HepG2 (cell line): ENCODE measurements at regions not wholly inside any gene's neighbourhood (a gene's known extent, or its start where the extent isn't known, plus 50 kb on each side); places are given as distances from the start of the nearest gene placed in this dataset.
"Not testable (repeated sequence)": the region's sequence is repeated elsewhere in the genome, so short reads cannot be mapped to it uniquely, and the experiment has no call there.

ENCODE experiments used
- ATAC-seq: fragments of 200-7000 bp; cut with Tn5 transposase; 3 replicates; pipeline ENCODE4 v1.9.1; 2020; ENCODE audit warnings: mild to moderate bottlenecking, moderate library complexity
- BruUV-seq: library from RNA; stranded (reverse); fragments of 400-500 nt; replicated peaks from 2 replicates; lab custom pipeline; 2021; lab: Mats Ljungman, UMichigan
- CTCF ChIA-PET: fragments of 300-600 bp; formaldehyde crosslinking; extraction: SDS; loops from one replicate; lab custom pipeline; 2021; ENCODE audit warnings: low total read pairs, inconsistent platforms, low intra/inter-chr PET ratio; lab: Yijun Ruan, JAX
- POLR2A ChIA-PET: fragments of 350-600 bp; sonication (Branson Sonifier 250); formaldehyde crosslinking; loops from one replicate; lab custom pipeline; 2020; ENCODE audit warnings: antibody characterized with exemption, inconsistent platforms; lab: Yijun Ruan, JAX
- DNase-seq: peaks from one replicate; pipeline ENCODE4 v3.0.0-alpha.2; 2015; ENCODE audit warnings: low spot score
- FAIRE-seq: peaks from 3 replicates; lab custom pipeline; 2011; peaks lifted over from hg19 to GRCh38; lab: Jason Lieb, UNC
- H2AFZ ChIP-seq: one replicate; pipeline ENCODE4 v1.6.1; 2011; ENCODE audit warnings: low read length, inconsistent platforms
- H3K27ac ChIP-seq: fragments of 300-600 bp; 3 replicates; pipeline ENCODE4 v1.8.0; 2011; ENCODE audit warnings: mixed run types, mild to moderate bottlenecking, mixed read lengths, low read length, inconsistent platforms; ENCODE audit not compliant: insufficient read depth; ENCODE audit errors: extremely low read length
- H3K27me3 ChIP-seq, 2 experiments: fragments of 200-600 bp in 1 of 2; 2 replicates in 1 of 2; 3 replicates in 1 of 2; pipeline versions ENCODE4 v1.6.0 to v1.8.0; 2011; ENCODE audit warnings: low read length in 2 of 2, mild to moderate bottlenecking in 2 of 2, moderate library complexity in 2 of 2, inconsistent platforms in 1 of 2; ENCODE audit not compliant: insufficient read depth in 2 of 2, control insufficient read depth in 1 of 2
- H3K36me3 ChIP-seq, 2 experiments: fragments of 200-600 bp in 1 of 2; replicated peaks in 1 of 2; 2 replicates in 1 of 2; 3 replicates in 1 of 2; pipeline versions ENCODE4 v1.5.1 to v1.8.0; 2011; ENCODE audit warnings: low read length in 2 of 2, inconsistent platforms in 1 of 2; ENCODE audit not compliant: insufficient read depth in 2 of 2, control insufficient read depth in 1 of 2
- H3K4me1 ChIP-seq: 2 replicates; pipeline ENCODE4 v1.5.1; 2012; ENCODE audit warnings: low read length, inconsistent platforms; ENCODE audit not compliant: insufficient read depth
- H3K4me2 ChIP-seq: 2 replicates; pipeline ENCODE4 v1.6.0; 2011; ENCODE audit warnings: low read depth, low read length, inconsistent platforms
- H3K4me3 ChIP-seq, 3 experiments: fragments of 200-600 bp in 1 of 3; sonication (generic), shearing (Covaris generic) in 1 of 3; replicated peaks in 1 of 3; 2 replicates each; pipeline ENCODE4 v1.5.1; 2011 to 2016; ENCODE audit warnings: low read length in 3 of 3, inconsistent platforms in 2 of 3, low read depth in 2 of 3, mild to moderate bottlenecking in 2 of 3, control low read depth in 1 of 3, mixed read lengths in 1 of 3; ENCODE audit not compliant: insufficient read depth in 1 of 3
- H3K79me2 ChIP-seq: one replicate; pipeline ENCODE4 v1.6.1; 2011; ENCODE audit warnings: low read length, inconsistent platforms; ENCODE audit not compliant: insufficient read depth
- H3K9ac ChIP-seq: 2 replicates; pipeline ENCODE4 v1.6.0; 2011; ENCODE audit warnings: mild to moderate bottlenecking, low read depth, low read length, inconsistent platforms; ENCODE audit not compliant: insufficient read depth
- H3K9me3 ChIP-seq: 2 replicates; pipeline ENCODE4 v1.5.1; 2012; ENCODE audit warnings: mild to moderate bottlenecking, low read length
- H4K20me1 ChIP-seq: 2 replicates; pipeline ENCODE4 v1.6.0; 2011; ENCODE audit warnings: inconsistent platforms, mild to moderate bottlenecking, low read length, moderate library complexity; ENCODE audit not compliant: insufficient read depth
- PPARG ChIP-seq: conservative IDR thresholded peaks from 2 replicates; pipeline ENCODE4 v1.6.1; 2016; ENCODE audit warnings: missing biosample characterization, missing genetic modification reagents
- ZFP36L2 ChIP-seq: sonication (generic); formaldehyde crosslinking; IDR thresholded peaks from 2 replicates; pipeline ENCODE4 v1.4.0; 2020; ENCODE audit warnings: missing genetic modification reagents
- WGBS: methylation state at CpG from one replicate; pipeline ENCODE4 v1.1.6; 2017; ENCODE audit warnings: low lambda C conversion rate; 5-methylcytosine and 5-hydroxymethylcytosine counted together
- in situ Hi-C: cut with HindIII; loops from 2 replicates; pipeline ENCODE4 v1.10.0; 2017; ENCODE audit warnings: low pct_unique_long_range_greater_than_20kb; ENCODE audit not compliant: extremely low pct_ligation_motif_present
- intact Hi-C: fragments of 100-400 bp; cut with micrococcal nuclease; formaldehyde crosslinking; loops from one replicate; pipeline ENCODE4 v1.10.0; 2022; ENCODE audit not compliant: unreplicated experiment
- TF ChIP-seq, protein P1 (sequence below): IDR thresholded peaks from 2 replicates; pipeline ENCODE4 v1.4.0; 2020; ENCODE audit warnings: mild to moderate bottlenecking, missing genetic modification reagents
- TF ChIP-seq, protein P2 (sequence below): sonication (generic); formaldehyde crosslinking; IDR thresholded peaks from 2 replicates; pipeline ENCODE4 v1.5.0; 2020; ENCODE audit warnings: mild to moderate bottlenecking, missing genetic modification reagents
- TF ChIP-seq, protein P3 (sequence below): sonication (generic); formaldehyde crosslinking; IDR thresholded peaks from 2 replicates; pipeline ENCODE4 v1.4.0; 2020; ENCODE audit warnings: missing genetic modification reagents, borderline replicate concordance

DNA sequence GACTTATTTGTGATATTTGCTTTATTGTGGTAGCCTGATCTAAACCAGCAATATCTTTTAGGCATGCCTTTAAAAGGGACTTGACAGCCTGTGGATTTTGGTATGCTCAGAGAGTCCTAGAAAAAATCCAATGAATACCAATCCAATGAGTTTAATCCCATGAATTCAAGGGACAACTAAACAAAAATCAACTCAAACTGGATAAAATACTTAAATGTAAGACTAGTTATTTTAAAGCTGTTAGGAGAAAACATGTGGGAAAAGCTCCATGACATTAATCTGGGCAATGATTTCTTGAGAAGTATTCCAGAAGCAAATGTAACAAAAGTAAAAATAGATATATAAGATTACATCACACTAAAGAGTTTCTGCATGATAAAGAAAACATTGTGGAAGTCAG is 711.5 kb upstream of the PITX2 start (continued):
- no peak for TF ChIP-seq ZFP36L2 (CRISPR knock-in tag)
- TF ChIP-seq PPARG, result no peak
- TF ChIP-seq, all 625 proteins: peak for 0

DNA sequence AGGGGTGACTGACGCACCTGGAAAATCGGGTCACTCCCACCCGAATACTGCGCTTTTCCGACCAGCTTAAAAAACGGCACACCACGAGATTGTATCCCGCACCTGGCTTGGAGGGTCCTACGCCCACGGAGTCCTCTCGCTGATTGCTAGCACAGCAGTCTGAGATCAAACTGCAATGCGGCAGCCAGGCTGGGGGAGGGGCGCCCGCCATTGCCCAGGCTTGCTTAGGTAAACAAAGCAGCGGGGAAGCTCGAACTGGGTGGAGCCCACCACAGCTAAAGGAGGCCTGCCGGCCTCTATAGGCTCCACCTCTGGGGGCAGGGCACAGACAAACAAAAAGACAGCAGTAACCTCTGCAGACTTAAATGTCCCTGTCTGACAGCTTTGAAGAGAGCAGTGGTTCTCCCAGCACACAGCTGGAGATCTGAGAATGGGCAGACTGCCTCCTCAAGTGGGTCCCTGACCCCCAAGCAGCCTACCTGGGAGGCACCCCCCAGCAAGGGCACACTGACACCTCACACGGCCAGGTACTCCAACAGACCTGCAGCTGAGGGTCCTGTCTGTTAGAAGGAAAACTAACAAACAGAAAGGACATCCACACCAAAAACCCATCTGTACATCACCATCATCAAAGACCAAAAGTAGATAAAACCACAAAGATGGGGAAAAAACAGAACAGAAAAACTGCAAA is 714.5 kb upstream of the PITX2 start:
- WGBS, result 29% methylated on average over 15 of the region's 18 CpGs
- DNase-seq, result peak; percentile 5
- H3K4me2 ChIP-seq, ATAC-seq, H3K4me3 ChIP-seq, FAIRE-seq, H3K27me3 ChIP-seq, H2AFZ ChIP-seq, H3K9ac ChIP-seq, H3K79me2 ChIP-seq, H4K20me1 ChIP-seq, H3K27ac ChIP-seq, POLR2A ChIA-PET, H3K4me1 ChIP-seq, BruUV-seq, in situ Hi-C loops, H3K36me3 ChIP-seq, H3K9me3 ChIP-seq, CTCF ChIA-PET: not testable (repeated sequence)
- intact Hi-C loops, result loop anchor here (10.0 kb wide), 1 partner anchor 557 kb away; no protein-coding TSS in a partner anchor
- TF ChIP-seq, protein P1, sequence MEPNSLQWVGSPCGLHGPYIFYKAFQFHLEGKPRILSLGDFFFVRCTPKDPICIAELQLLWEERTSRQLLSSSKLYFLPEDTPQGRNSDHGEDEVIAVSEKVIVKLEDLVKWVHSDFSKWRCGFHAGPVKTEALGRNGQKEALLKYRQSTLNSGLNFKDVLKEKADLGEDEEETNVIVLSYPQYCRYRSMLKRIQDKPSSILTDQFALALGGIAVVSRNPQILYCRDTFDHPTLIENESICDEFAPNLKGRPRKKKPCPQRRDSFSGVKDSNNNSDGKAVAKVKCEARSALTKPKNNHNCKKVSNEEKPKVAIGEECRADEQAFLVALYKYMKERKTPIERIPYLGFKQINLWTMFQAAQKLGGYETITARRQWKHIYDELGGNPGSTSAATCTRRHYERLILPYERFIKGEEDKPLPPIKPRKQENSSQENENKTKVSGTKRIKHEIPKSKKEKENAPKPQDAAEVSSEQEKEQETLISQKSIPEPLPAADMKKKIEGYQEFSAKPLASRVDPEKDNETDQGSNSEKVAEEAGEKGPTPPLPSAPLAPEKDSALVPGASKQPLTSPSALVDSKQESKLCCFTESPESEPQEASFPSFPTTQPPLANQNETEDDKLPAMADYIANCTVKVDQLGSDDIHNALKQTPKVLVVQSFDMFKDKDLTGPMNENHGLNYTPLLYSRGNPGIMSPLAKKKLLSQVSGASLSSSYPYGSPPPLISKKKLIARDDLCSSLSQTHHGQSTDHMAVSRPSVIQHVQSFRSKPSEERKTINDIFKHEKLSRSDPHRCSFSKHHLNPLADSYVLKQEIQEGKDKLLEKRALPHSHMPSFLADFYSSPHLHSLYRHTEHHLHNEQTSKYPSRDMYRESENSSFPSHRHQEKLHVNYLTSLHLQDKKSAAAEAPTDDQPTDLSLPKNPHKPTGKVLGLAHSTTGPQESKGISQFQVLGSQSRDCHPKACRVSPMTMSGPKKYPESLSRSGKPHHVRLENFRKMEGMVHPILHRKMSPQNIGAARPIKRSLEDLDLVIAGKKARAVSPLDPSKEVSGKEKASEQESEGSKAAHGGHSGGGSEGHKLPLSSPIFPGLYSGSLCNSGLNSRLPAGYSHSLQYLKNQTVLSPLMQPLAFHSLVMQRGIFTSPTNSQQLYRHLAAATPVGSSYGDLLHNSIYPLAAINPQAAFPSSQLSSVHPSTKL (CRISPR knock-in tag), result 0 out of 2 replicates have a peak, but pooled peaks have one; percentile 10
- TF ChIP-seq, protein P2, sequence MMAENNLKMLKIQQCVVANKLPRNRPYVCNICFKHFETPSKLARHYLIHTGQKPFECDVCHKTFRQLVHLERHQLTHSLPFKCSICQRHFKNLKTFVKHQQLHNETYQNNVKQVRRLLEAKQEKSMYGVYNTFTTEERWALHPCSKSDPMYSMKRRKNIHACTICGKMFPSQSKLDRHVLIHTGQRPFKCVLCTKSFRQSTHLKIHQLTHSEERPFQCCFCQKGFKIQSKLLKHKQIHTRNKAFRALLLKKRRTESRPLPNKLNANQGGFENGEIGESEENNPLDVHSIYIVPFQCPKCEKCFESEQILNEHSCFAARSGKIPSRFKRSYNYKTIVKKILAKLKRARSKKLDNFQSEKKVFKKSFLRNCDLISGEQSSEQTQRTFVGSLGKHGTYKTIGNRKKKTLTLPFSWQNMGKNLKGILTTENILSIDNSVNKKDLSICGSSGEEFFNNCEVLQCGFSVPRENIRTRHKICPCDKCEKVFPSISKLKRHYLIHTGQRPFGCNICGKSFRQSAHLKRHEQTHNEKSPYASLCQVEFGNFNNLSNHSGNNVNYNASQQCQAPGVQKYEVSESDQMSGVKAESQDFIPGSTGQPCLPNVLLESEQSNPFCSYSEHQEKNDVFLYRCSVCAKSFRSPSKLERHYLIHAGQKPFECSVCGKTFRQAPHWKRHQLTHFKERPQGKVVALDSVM, result peak; percentile 29; the same call in 1 of the 2 replicates
- TF ChIP-seq, protein P3, sequence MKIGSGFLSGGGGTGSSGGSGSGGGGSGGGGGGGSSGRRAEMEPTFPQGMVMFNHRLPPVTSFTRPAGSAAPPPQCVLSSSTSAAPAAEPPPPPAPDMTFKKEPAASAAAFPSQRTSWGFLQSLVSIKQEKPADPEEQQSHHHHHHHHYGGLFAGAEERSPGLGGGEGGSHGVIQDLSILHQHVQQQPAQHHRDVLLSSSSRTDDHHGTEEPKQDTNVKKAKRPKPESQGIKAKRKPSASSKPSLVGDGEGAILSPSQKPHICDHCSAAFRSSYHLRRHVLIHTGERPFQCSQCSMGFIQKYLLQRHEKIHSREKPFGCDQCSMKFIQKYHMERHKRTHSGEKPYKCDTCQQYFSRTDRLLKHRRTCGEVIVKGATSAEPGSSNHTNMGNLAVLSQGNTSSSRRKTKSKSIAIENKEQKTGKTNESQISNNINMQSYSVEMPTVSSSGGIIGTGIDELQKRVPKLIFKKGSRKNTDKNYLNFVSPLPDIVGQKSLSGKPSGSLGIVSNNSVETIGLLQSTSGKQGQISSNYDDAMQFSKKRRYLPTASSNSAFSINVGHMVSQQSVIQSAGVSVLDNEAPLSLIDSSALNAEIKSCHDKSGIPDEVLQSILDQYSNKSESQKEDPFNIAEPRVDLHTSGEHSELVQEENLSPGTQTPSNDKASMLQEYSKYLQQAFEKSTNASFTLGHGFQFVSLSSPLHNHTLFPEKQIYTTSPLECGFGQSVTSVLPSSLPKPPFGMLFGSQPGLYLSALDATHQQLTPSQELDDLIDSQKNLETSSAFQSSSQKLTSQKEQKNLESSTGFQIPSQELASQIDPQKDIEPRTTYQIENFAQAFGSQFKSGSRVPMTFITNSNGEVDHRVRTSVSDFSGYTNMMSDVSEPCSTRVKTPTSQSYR (CRISPR knock-in tag), result peak; percentile 75
